H1 (cell line): ENCODE measurements at regions not wholly inside any gene's neighbourhood (a gene's known extent, or its start where the extent isn't known, plus 50 kb on each side); places are given as distances from the start of the nearest gene placed in this dataset.

Source experiments
- CTCF ChIA-PET: fragments of 300-600 bp; sonication (Branson Sonifier 250); formaldehyde crosslinking; loops from one replicate; lab custom pipeline; 2021; ENCODE audit not compliant: partially characterized antibody; lab: Charles Lee
- POLR2A ChIA-PET: fragments of 300-600 bp; sonication (Branson Sonifier 250); formaldehyde crosslinking; loops from one replicate; lab custom pipeline; 2021; ENCODE audit warnings: inconsistent platforms; ENCODE audit not compliant: partially characterized antibody; lab: Charles Lee
- DNase-seq, 2 experiments: peaks; one replicate each; pipeline versions ENCODE4 v3.0.0 to v3.0.0-alpha.2; 2010 to 2022; ENCODE audit warnings: low spot score in 2 of 2, low read depth in 1 of 2, mixed read lengths in 1 of 2
- FAIRE-seq: peaks from 2 replicates; lab custom pipeline; 2011; peaks lifted over from hg19 to GRCh38; lab: Jason Lieb, UNC
- H2AFZ ChIP-seq: 2 replicates; pipeline ENCODE4 v1.8.1; 2012; ENCODE audit warnings: low read length, inconsistent platforms
- H2AK5ac ChIP-seq: 2 replicates; pipeline ENCODE4 v1.6.1; 2013; ENCODE audit warnings: low read depth, low read length
- H2BK120ac ChIP-seq: replicated peaks from 2 replicates; pipeline ENCODE3; 2013; ENCODE audit warnings: low read depth, low read length, inconsistent platforms
- H2BK12ac ChIP-seq: 2 replicates; pipeline ENCODE4 v1.6.1; 2013; ENCODE audit warnings: low read depth, low read length
- H2BK15ac ChIP-seq: 2 replicates; pipeline ENCODE4 v1.6.1; 2013; ENCODE audit warnings: low read length
- H2BK20ac ChIP-seq: 2 replicates; pipeline ENCODE4 v1.6.1; 2013; ENCODE audit warnings: low read length
- H2BK5ac ChIP-seq: 2 replicates; pipeline ENCODE4 v1.6.1; 2013; ENCODE audit warnings: low read depth, low read length
- H3K14ac ChIP-seq: 2 replicates; pipeline ENCODE4 v1.6.1; 2013; ENCODE audit warnings: inconsistent platforms; ENCODE audit not compliant: insufficient read length
- H3K18ac ChIP-seq: 2 replicates; pipeline ENCODE4 v1.6.1; 2013; ENCODE audit warnings: low read length; ENCODE audit errors: extremely low read depth
- H3K23ac ChIP-seq: 2 replicates; pipeline ENCODE4 v1.6.1; 2013; ENCODE audit warnings: inconsistent platforms; ENCODE audit not compliant: insufficient read length
- H3K23me2 ChIP-seq: 2 replicates; pipeline ENCODE4 v1.6.1; 2013; ENCODE audit warnings: low read depth, low read length
- H3K27ac ChIP-seq: 2 replicates; pipeline ENCODE4 v1.6.1; 2011; ENCODE audit warnings: low read depth, low read length, inconsistent platforms
- H3K27me3 ChIP-seq, 4 experiments: replicated peaks in 1 of 4; 1 replicate in 1 of 4; 2 replicates in 3 of 4; pipeline versions ENCODE4 v1.6.1 to v1.8.1; 2011 to 2013; ENCODE audit warnings: low read length in 3 of 4, mild to moderate bottlenecking in 3 of 4, inconsistent platforms in 2 of 4, mixed read lengths in 2 of 4, moderate library complexity in 1 of 4; ENCODE audit not compliant: control insufficient read depth in 3 of 4, insufficient read depth in 3 of 4; ENCODE audit errors: extremely low read depth in 1 of 4
- H3K36me3 ChIP-seq, 4 experiments: 2 replicates each; pipeline versions ENCODE4 v1.6.1 to v1.8.1; 2011 to 2013; ENCODE audit warnings: mild to moderate bottlenecking in 4 of 4, low read length in 3 of 4, moderate library complexity in 2 of 4, control low read depth in 1 of 4, inconsistent platforms in 1 of 4; ENCODE audit not compliant: insufficient read depth in 4 of 4, control insufficient read depth in 2 of 4
- H3K4ac ChIP-seq: replicated peaks from 2 replicates; pipeline ENCODE3; 2013; ENCODE audit warnings: low read length, low read depth, mixed read lengths, inconsistent platforms; ENCODE audit not compliant: insufficient read length
- H3K4me1 ChIP-seq, 4 experiments: replicated peaks in 1 of 4; 1 replicate in 1 of 4; 2 replicates in 3 of 4; pipeline versions ENCODE4 v1.6.1 to v1.8.1; 2011 to 2013; ENCODE audit warnings: low read length in 3 of 4, inconsistent platforms in 2 of 4, mixed read lengths in 1 of 4; ENCODE audit not compliant: insufficient read depth in 4 of 4, control insufficient read depth in 3 of 4
- H3K4me2 ChIP-seq, 2 experiments: 2 replicates each; pipeline versions ENCODE4 v1.6.1 to v1.8.1; 2011 to 2013; ENCODE audit warnings: low read depth in 2 of 2, low read length in 2 of 2, control low read depth in 1 of 2, inconsistent platforms in 1 of 2, mild to moderate bottlenecking in 1 of 2; ENCODE audit not compliant: insufficient read depth in 1 of 2
- H3K4me3 ChIP-seq, 4 experiments: fragments of 200-600, 300-600 bp in 1 of 4; sonication (generic), shearing (Covaris generic), sonication (Bioruptor Twin) in 1 of 4; 2 replicates each; pipeline versions ENCODE4 v1.5.1 to v1.8.1; 2011 to 2016; ENCODE audit warnings: low read length in 4 of 4, low read depth in 3 of 4, control low read depth in 2 of 4, inconsistent platforms in 2 of 4, mild to moderate bottlenecking in 2 of 4, mixed read lengths in 1 of 4, moderate library complexity in 1 of 4; ENCODE audit not compliant: insufficient read depth in 2 of 4; ENCODE audit errors: extremely low read depth in 1 of 4
- H3K56ac ChIP-seq: replicated peaks from 2 replicates; pipeline ENCODE3; 2013; ENCODE audit warnings: low read depth, mild to moderate bottlenecking, mixed read lengths, low read length, inconsistent platforms; ENCODE audit not compliant: insufficient read length
- H3K79me1 ChIP-seq: 2 replicates; pipeline ENCODE4 v1.6.1; 2013; ENCODE audit warnings: low read depth, low read length, control low read depth
- H3K79me2 ChIP-seq, 2 experiments: 2 replicates each; pipeline versions ENCODE4 v1.6.1 to v1.8.1; 2012 to 2013; ENCODE audit warnings: low read length in 2 of 2, mild to moderate bottlenecking in 2 of 2, inconsistent platforms in 1 of 2; ENCODE audit not compliant: insufficient read depth in 2 of 2, control insufficient read depth in 1 of 2
- H3K9ac ChIP-seq, 4 experiments: replicated peaks in 1 of 4; 1 replicate in 1 of 4; 2 replicates in 3 of 4; pipeline versions ENCODE4 v1.6.1 to v1.8.1; 2011 to 2013; ENCODE audit warnings: low read depth in 3 of 4, low read length in 3 of 4, control low read depth in 2 of 4, mild to moderate bottlenecking in 2 of 4, moderate library complexity in 2 of 4, inconsistent platforms in 1 of 4; ENCODE audit errors: extremely low read depth in 1 of 4
- H3K9me3 ChIP-seq, 2 experiments: 2 replicates each; pipeline versions ENCODE4 v1.6.1 to v1.8.1; 2012 to 2013; ENCODE audit warnings: mild to moderate bottlenecking in 2 of 2, moderate library complexity in 2 of 2, control low read depth in 1 of 2, inconsistent platforms in 1 of 2, low read depth in 1 of 2, low read length in 1 of 2, mixed read lengths in 1 of 2; ENCODE audit not compliant: insufficient read depth in 2 of 2
- H4K20me1 ChIP-seq, 2 experiments: replicated peaks in 1 of 2; 2 replicates each; pipeline versions ENCODE3 to v1.8.1; 2011 to 2013; ENCODE audit warnings: inconsistent platforms in 2 of 2, low read length in 2 of 2, mild to moderate bottlenecking in 1 of 2; ENCODE audit not compliant: insufficient read depth in 2 of 2, control insufficient read depth in 1 of 2
- H4K5ac ChIP-seq: 2 replicates; pipeline ENCODE4 v1.6.1; 2013; ENCODE audit warnings: low read length, low read depth, mixed read lengths, inconsistent platforms; ENCODE audit not compliant: insufficient read length
- H4K8ac ChIP-seq: 2 replicates; pipeline ENCODE4 v1.8.0; 2013; ENCODE audit warnings: mild to moderate bottlenecking, moderate library complexity, low read length, inconsistent platforms; ENCODE audit not compliant: insufficient read depth; ENCODE audit errors: extremely low read depth
- H4K91ac ChIP-seq: replicated peaks from 2 replicates; pipeline ENCODE3; 2013; ENCODE audit warnings: low read length, mixed read lengths, inconsistent platforms; ENCODE audit not compliant: insufficient read length
- BACH1 ChIP-seq: IDR thresholded peaks from 2 replicates; pipeline ENCODE4 v1.6.1; 2012; ENCODE audit warnings: low read length, improper control_type of control experiment
- EZH2 ChIP-seq: fragments of 200-600 bp; sonication (generic); IDR thresholded peaks from 2 replicates; pipeline ENCODE4 v1.7.1; 2012; ENCODE audit warnings: low read depth, mild to moderate bottlenecking, moderate library complexity, low read length, inconsistent platforms; ENCODE audit not compliant: severe bottlenecking
- HDAC2 ChIP-seq, 2 experiments: fragments of 300-600 bp in 1 of 2; sonication (generic) in 1 of 2; IDR thresholded peaks; 2 replicates each; pipeline ENCODE4 v1.6.1; 2011 to 2012; ENCODE audit warnings: low read depth in 2 of 2, low read length in 2 of 2, mild to moderate bottlenecking in 2 of 2, moderate library complexity in 2 of 2, borderline replicate concordance in 1 of 2, inconsistent platforms in 1 of 2
- HDAC6 ChIP-seq: IDR thresholded peaks from one replicate; pipeline ENCODE4 v1.7.1; 2012; ENCODE audit warnings: low read depth, mild to moderate bottlenecking, inconsistent platforms, low read length, moderate library complexity
- JUN ChIP-seq: IDR thresholded peaks from 2 replicates; pipeline ENCODE4 v1.6.1; 2011; ENCODE audit warnings: low read depth, mild to moderate bottlenecking, improper control_type of control experiment, low read length
- PHF8 ChIP-seq: fragments of 200-600 bp; sonication (generic); conservative IDR thresholded peaks from 2 replicates; pipeline ENCODE4 v1.7.1; 2012; ENCODE audit warnings: low read depth, mild to moderate bottlenecking, inconsistent platforms, low read length, moderate library complexity
- SAP30 ChIP-seq: fragments of 300-600 bp; sonication (generic); IDR thresholded peaks from 2 replicates; pipeline ENCODE4 v1.7.1; 2012; ENCODE audit warnings: low read length, moderate library complexity, mild to moderate bottlenecking, inconsistent platforms; ENCODE audit not compliant: insufficient read depth, insufficient replicate concordance
- SP4 ChIP-seq: IDR thresholded peaks from 2 replicates; pipeline ENCODE4 v1.6.1; 2012; ENCODE audit warnings: low read length, inconsistent platforms
- SUZ12 ChIP-seq: fragments of 200-600 bp; sonication (generic); IDR thresholded peaks from 2 replicates; pipeline ENCODE4 v1.6.1; 2012; ENCODE audit warnings: mild to moderate bottlenecking, inconsistent platforms, low read length, moderate library complexity, mixed read lengths
- WGBS, 2 experiments: shearing (Covaris generic) in 1 of 2; methylation state at CpG; one replicate each; pipeline versions ENCODE4 v1.1.6 to v1.1.7; 2013 to 2015; ENCODE audit warnings: low lambda C conversion rate in 2 of 2, mixed read lengths in 2 of 2, inconsistent platforms in 1 of 2, low coverage in 1 of 2, missing lambda C conversion rate in 1 of 2; ENCODE audit not compliant: insufficient replicate concordance in 2 of 2, insufficient coverage in 1 of 2, insufficient read length in 1 of 2; ENCODE audit errors: extremely low coverage in 1 of 2, missing lambda C conversion rate in 1 of 2; 5-methylcytosine and 5-hydroxymethylcytosine counted together

GRCh38 chr4:107153956-107154355 is 117.8 kb upstream of the DKK2 start:
- H3K56ac ChIP-seq, result no peak overlapping the region
- H3K27me3 ChIP-seq, result no peaks in the 10 kb centered on the region
- H4K5ac ChIP-seq, result no peak overlapping the region
- WGBS, 2 experiments, result 53% methylated on average over 2 of the region's 2 CpGs; no CpG with 5 or more reads in 1 of the 2 experiments
- H2BK5ac ChIP-seq, result no peak overlapping the region
- no peak overlapping the region for H2BK20ac ChIP-seq
- no peak overlapping the region for H4K8ac ChIP-seq
- H3K79me1 ChIP-seq, result no peaks in the 10 kb centered on the region
- no peak overlapping the region for H2BK12ac ChIP-seq
- no peak overlapping the region for H2BK120ac ChIP-seq
- no peaks in the 10 kb centered on the region; the same call in 1 of the 2 replicates for H3K23me2 ChIP-seq
- no peak for FAIRE-seq
- no peak overlapping the region for H2AK5ac ChIP-seq
- no peak for DNase-seq
- no peaks in the 10 kb centered on the region for H3K9me3 ChIP-seq
- no peaks in the 10 kb centered on the region for H3K36me3 ChIP-seq
- H4K20me1 ChIP-seq, result no peaks in the 10 kb centered on the region
- no peak overlapping the region for H3K4me3 ChIP-seq
- ChIA-PET CTCF (interaction anchor here (1.1 to 1.8 kb wide), 4 partner anchors 27 to 117 kb away, joined by 3 to 8 read pairs (median 4); partner anchors contain the start of gene DKK2), POLR2A (no interaction called here)
- H2BK15ac ChIP-seq, result no peak overlapping the region
- H3K4ac ChIP-seq, result no peak overlapping the region
- H3K27ac ChIP-seq, result no peak overlapping the region
- TF ChIP-seq PHF8 (no peak), BACH1 (no peak), HDAC2 (IDR thresholded peaks at IDR 0.05; ENCODE audit: borderline replicate concordance in 1 of 2, low read depth in 2 of 2, low read length in 2 of 2) (no peak), JUN (no peak), SUZ12 (no peak), HDAC6 (no peak), EZH2 (no peak), SAP30 (no peak), SP4 (no peak)
- H3K9ac ChIP-seq, result no peak overlapping the region
- H3K4me1 ChIP-seq, result peaks cover 0 to 2% (median 0%) of the 10 kb centered on the region in 4 experiments; a peak in 1 of 7 replicates
- no peak overlapping the region for H3K14ac ChIP-seq
- no peak overlapping the region for H3K23ac ChIP-seq
- H3K18ac ChIP-seq, result no peak overlapping the region
- H3K4me2 ChIP-seq, result no peak overlapping the region
- no peak overlapping the region for H4K91ac ChIP-seq
- no peak overlapping the region for H2AFZ ChIP-seq
- no peaks in the 10 kb centered on the region for H3K79me2 ChIP-seq
